Nephron (organoid): ENCODE measurements at regions not wholly inside any gene's neighbourhood (a gene's known extent, or its start where the extent isn't known, plus 50 kb on each side); places are given as distances from the start of the nearest gene placed in this dataset.

Experiments used
- H3K27ac Mint-ChIP-seq, 3 experiments: 2 replicates each; pipeline ENCODE4 v1.8.0; 2020; ENCODE audit warnings: mixed read lengths in 3 of 3, mild to moderate bottlenecking in 2 of 3, moderate library complexity in 1 of 3
- H3K27me3 Mint-ChIP-seq: 2 replicates; pipeline ENCODE4 v1.8.0; 2021; ENCODE audit warnings: low read depth, mild to moderate bottlenecking, moderate library complexity, mixed read lengths
- H3K36me3 Mint-ChIP-seq: 2 replicates; pipeline ENCODE4 v1.8.0; 2020; ENCODE audit warnings: low read depth, mixed read lengths
- H3K4me1 Mint-ChIP-seq: 2 replicates; pipeline ENCODE4 v1.8.0; 2020; ENCODE audit warnings: mixed read lengths
- H3K4me3 Mint-ChIP-seq, 3 experiments: 2 replicates each; pipeline ENCODE4 v1.8.0; 2020; ENCODE audit warnings: mild to moderate bottlenecking in 3 of 3, mixed read lengths in 3 of 3, moderate library complexity in 2 of 3
- H3K9me3 Mint-ChIP-seq: 2 replicates; pipeline ENCODE4 v1.8.0; 2020; ENCODE audit warnings: mixed read lengths
- CTCF ChIP-seq, 3 experiments: fragments of 200-600 bp; sonication (generic); IDR thresholded peaks; one replicate each; pipeline ENCODE4 v1.5.0; 2021; ENCODE audit warnings: antibody characterized with exemption in 3 of 3; ENCODE audit not compliant: unreplicated experiment in 3 of 3

GRCh38 chr11:37390576-37391083 is 792.6 kb upstream of the RAG2 start:
- Mint-ChIP-seq H3K27ac (peak overlapping the region; percentile 5 to 57 (median 6)), H3K4me1 (peaks cover 5% of the 10 kb centered on the region), H3K27me3 (no peaks in the 10 kb centered on the region), H3K36me3 (peaks cover 24% of the 10 kb centered on the region), H3K9me3 (peaks cover 31% of the 10 kb centered on the region), H3K4me3 (no peak overlapping the region)
- no peak for TF ChIP-seq CTCF (IDR thresholded peaks at IDR 0.05; ENCODE audit: unreplicated experiment in 3 of 3)

- H3K9me3 Mint-ChIP-seq = peaks cover 28% of the 10 kb centered on the region
- H3K27ac Mint-ChIP-seq = peak overlapping the region in 2 of 3 experiments; percentile 4 to 44
- H3K36me3 Mint-ChIP-seq = no peaks in the 10 kb centered on the region
- TF ChIP-seq CTCF (IDR thresholded peaks at IDR 0.05; ENCODE audit: unreplicated experiment in 3 of 3) = no peak
- no peaks in the 10 kb centered on the region for H3K27me3 Mint-ChIP-seq
- H3K4me1 Mint-ChIP-seq = peaks cover 6% of the 10 kb centered on the region
- no peak overlapping the region for H3K4me3 Mint-ChIP-seq
Observed at GRCh38 chr11:37378958-37379357, 780.9 kb upstream of the RAG2 start.

- peaks cover 34% of the 10 kb centered on the region for H3K9me3 Mint-ChIP-seq
- no peak for TF ChIP-seq CTCF (IDR thresholded peaks at IDR 0.05; ENCODE audit: unreplicated experiment in 3 of 3)
- no peaks in the 10 kb centered on the region for H3K4me1 Mint-ChIP-seq
- H3K36me3 Mint-ChIP-seq = no peaks in the 10 kb centered on the region
- no peak overlapping the region for H3K4me3 Mint-ChIP-seq
- no peaks in the 10 kb centered on the region for H3K27me3 Mint-ChIP-seq
- H3K27ac Mint-ChIP-seq = no peak overlapping the region
Observed at GRCh38 chr11:37372667-37373066, 774.6 kb upstream of the RAG2 start.

GRCh38 chr11:37371346-37371970 is 773.4 kb upstream of the RAG2 start:
- Mint-ChIP-seq H3K4me3 (no peak overlapping the region), H3K27ac (no peak overlapping the region)

GRCh38 chr11:37370817-37371216 is 772.8 kb upstream of the RAG2 start:
- peaks cover 31% of the 10 kb centered on the region for H3K9me3 Mint-ChIP-seq
- no peaks in the 10 kb centered on the region for H3K27me3 Mint-ChIP-seq
- no peak overlapping the region for H3K27ac Mint-ChIP-seq
- H3K4me1 Mint-ChIP-seq = no peaks in the 10 kb centered on the region
- no peak overlapping the region for H3K4me3 Mint-ChIP-seq
- TF ChIP-seq CTCF (IDR thresholded peaks at IDR 0.05; ENCODE audit: unreplicated experiment in 3 of 3) = no peak
- no peaks in the 10 kb centered on the region for H3K36me3 Mint-ChIP-seq

More at GRCh38 chr11:37371346-37371970, 773.4 kb upstream of the RAG2 start:
- Mint-ChIP-seq H3K9me3 (peaks cover 32% of the 10 kb centered on the region), H3K36me3 (no peaks in the 10 kb centered on the region), H3K27me3 (no peaks in the 10 kb centered on the region), H3K4me1 (no peaks in the 10 kb centered on the region)
- TF ChIP-seq CTCF (IDR thresholded peaks at IDR 0.05; ENCODE audit: unreplicated experiment in 3 of 3) = no peak

GRCh38 chr11:37364246-37364839 is 766.3 kb upstream of the RAG2 start:
- Mint-ChIP-seq H3K4me3 (no peak overlapping the region), H3K36me3 (no peaks in the 10 kb centered on the region), H3K9me3 (peaks cover 40% of the 10 kb centered on the region), H3K27ac (no peak overlapping the region), H3K27me3 (no peaks in the 10 kb centered on the region), H3K4me1 (no peaks in the 10 kb centered on the region)
- no peak for TF ChIP-seq CTCF (IDR thresholded peaks at IDR 0.05; ENCODE audit: unreplicated experiment in 3 of 3)
